OCI-LY7 (cell line): ENCODE measurements at regions not wholly inside any gene's neighbourhood (a gene's known extent, or its start where the extent isn't known, plus 50 kb on each side); places are given as distances from the start of the nearest gene placed in this dataset.

Experiments used
- BruUV-seq: library from RNA; stranded (reverse); fragments of 400-500 nt; replicated peaks from 2 replicates; lab custom pipeline; 2021; lab: Mats Ljungman, UMichigan
- CTCF ChIA-PET: fragments of 300-600 bp; sonication (Branson Sonifier 250); formaldehyde crosslinking; loops from one replicate; lab custom pipeline; 2022; ENCODE audit warnings: antibody characterized with exemption; ENCODE audit not compliant: unreplicated experiment; lab: Charles Lee
- POLR2A ChIA-PET: fragments of 300-600 bp; sonication (Branson Sonifier 250); formaldehyde crosslinking; loops from one replicate; lab custom pipeline; 2022; ENCODE audit warnings: antibody characterized with exemption; lab: Charles Lee
- DNase-seq: peaks from one replicate; pipeline ENCODE4 v3.0.0-alpha.2; 2015; ENCODE audit warnings: low spot score
- H2AFZ ChIP-seq: fragments of 200-600 bp; sonication (generic), shearing (Covaris generic); 2 replicates; pipeline ENCODE4 v1.6.1; 2014; ENCODE audit warnings: mild to moderate bottlenecking, antibody characterized with exemption, low read length, moderate library complexity
- H3K27ac ChIP-seq: fragments of 200-600 bp; sonication (generic); 2 replicates; pipeline ENCODE4 v1.5.1; 2014; ENCODE audit warnings: mixed run types, low read depth, mild to moderate bottlenecking, moderate library complexity, low read length, inconsistent platforms; ENCODE audit not compliant: poor library complexity, severe bottlenecking
- H3K36me3 ChIP-seq: fragments of 200-600 bp; sonication (generic); 2 replicates; pipeline ENCODE4 v1.6.1; 2014; ENCODE audit warnings: mild to moderate bottlenecking, antibody characterized with exemption, low read length, moderate library complexity, mixed read lengths; ENCODE audit not compliant: insufficient read depth
- H3K4me1 ChIP-seq: fragments of 200-600 bp; sonication (generic); 2 replicates; pipeline ENCODE4 v1.5.1; 2014; ENCODE audit warnings: mild to moderate bottlenecking, low read length; ENCODE audit not compliant: insufficient read depth, poor library complexity, severe bottlenecking
- H3K4me2 ChIP-seq: fragments of 200-600 bp; sonication (generic); 2 replicates; pipeline ENCODE4 v1.6.1; 2014; ENCODE audit warnings: mild to moderate bottlenecking, low read length
- H3K4me3 ChIP-seq: fragments of 200-600 bp; sonication (generic); 2 replicates; pipeline ENCODE4 v1.5.1; 2014; ENCODE audit warnings: mild to moderate bottlenecking, low read depth, low read length; ENCODE audit not compliant: poor library complexity, severe bottlenecking
- H3K79me2 ChIP-seq: fragments of 200-600 bp; sonication (generic); 2 replicates; pipeline ENCODE4 v1.6.1; 2016; ENCODE audit warnings: low read depth, mild to moderate bottlenecking, low read length, moderate library complexity, mixed read lengths; ENCODE audit not compliant: insufficient read depth
- H3K9me2 ChIP-seq: fragments of 200-600 bp; sonication (generic); 2 replicates; pipeline ENCODE4 v1.6.1; 2016; ENCODE audit warnings: mild to moderate bottlenecking, low read length, mixed read lengths; ENCODE audit not compliant: insufficient read depth
- H3K9me3 ChIP-seq: fragments of 200-600 bp; sonication (generic); 2 replicates; pipeline ENCODE4 v1.6.1; 2014; ENCODE audit warnings: mild to moderate bottlenecking, mixed run types, low read length, mixed read lengths
- H4K20me1 ChIP-seq: fragments of 200-600 bp; sonication (generic); 2 replicates; pipeline ENCODE4 v1.6.1; 2014; ENCODE audit warnings: mild to moderate bottlenecking, antibody characterized with exemption, low read length, moderate library complexity, mixed read lengths; ENCODE audit not compliant: insufficient read depth
- EZH2phosphoT487 ChIP-seq: fragments of 200-600 bp; sonication (generic); IDR thresholded peaks from 2 replicates; pipeline ENCODE4 v1.6.1; 2018; ENCODE audit warnings: low read depth, borderline replicate concordance, mild to moderate bottlenecking, mixed run types, antibody characterized with exemption, low read length, moderate library complexity, mixed read lengths
- intact Hi-C: fragments of 100-400 bp; cut with micrococcal nuclease; formaldehyde crosslinking; loops from one replicate; pipeline ENCODE4 v1.10.0; 2022; ENCODE audit not compliant: unreplicated experiment
- TF ChIP-seq, protein P1 (sequence below): fragments of 200-600 bp; sonication (generic); conservative IDR thresholded peaks from 2 replicates; pipeline ENCODE4 v1.5.1; 2014; ENCODE audit warnings: mild to moderate bottlenecking, antibody characterized with exemption, low read length, moderate library complexity, mixed read lengths

DNA sequence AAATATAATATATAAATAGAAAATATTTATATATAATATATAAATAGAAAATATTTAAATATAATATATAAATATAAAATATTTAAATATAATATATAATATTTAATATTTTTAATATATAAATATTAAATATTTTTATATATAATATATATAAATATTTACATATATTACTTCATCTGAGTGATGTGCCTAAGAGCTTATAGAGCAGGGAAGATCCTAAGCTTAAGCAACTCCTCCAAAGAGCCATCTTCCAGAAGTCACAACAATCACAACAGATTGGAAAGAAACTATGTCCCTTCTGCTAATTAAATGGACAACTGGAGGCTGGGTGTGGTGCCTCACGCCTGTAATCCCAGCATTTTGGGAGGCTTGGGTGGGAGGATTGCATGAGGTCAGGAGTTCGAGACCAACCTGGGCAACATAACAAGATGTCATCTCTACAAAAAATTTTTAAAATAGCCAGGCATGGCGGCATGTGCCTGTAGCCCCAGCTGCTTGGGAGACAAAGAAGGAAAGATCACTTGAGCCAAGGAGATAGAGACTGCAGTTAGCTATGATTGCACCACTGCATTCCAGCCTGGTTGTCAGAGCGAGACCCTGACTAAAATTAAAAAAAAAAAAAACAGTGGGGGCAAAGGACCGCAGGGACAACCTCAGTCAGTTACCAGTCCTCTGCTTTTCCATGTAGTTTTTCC lies 198.7 kb downstream of the SKIDA1 start:
- H3K9me3 ChIP-seq, result no peaks in the 10 kb centered on the region
- ChIA-PET POLR2A (interaction anchor here (0.6 to 0.7 kb wide), 4 partner anchors 72 to 1537 kb away, joined by 3 read pairs; no protein-coding TSS in a partner anchor), CTCF (no interaction called here)
- TF ChIP-seq, protein P1, sequence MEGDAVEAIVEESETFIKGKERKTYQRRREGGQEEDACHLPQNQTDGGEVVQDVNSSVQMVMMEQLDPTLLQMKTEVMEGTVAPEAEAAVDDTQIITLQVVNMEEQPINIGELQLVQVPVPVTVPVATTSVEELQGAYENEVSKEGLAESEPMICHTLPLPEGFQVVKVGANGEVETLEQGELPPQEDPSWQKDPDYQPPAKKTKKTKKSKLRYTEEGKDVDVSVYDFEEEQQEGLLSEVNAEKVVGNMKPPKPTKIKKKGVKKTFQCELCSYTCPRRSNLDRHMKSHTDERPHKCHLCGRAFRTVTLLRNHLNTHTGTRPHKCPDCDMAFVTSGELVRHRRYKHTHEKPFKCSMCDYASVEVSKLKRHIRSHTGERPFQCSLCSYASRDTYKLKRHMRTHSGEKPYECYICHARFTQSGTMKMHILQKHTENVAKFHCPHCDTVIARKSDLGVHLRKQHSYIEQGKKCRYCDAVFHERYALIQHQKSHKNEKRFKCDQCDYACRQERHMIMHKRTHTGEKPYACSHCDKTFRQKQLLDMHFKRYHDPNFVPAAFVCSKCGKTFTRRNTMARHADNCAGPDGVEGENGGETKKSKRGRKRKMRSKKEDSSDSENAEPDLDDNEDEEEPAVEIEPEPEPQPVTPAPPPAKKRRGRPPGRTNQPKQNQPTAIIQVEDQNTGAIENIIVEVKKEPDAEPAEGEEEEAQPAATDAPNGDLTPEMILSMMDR, result no peak
- no peak for TF ChIP-seq EZH2phosphoT487
- H3K9me2 ChIP-seq, result no peaks in the 10 kb centered on the region
- no peaks in the 10 kb centered on the region for H3K4me1 ChIP-seq
- no peak overlapping the region for H3K27ac ChIP-seq
- H3K4me3 ChIP-seq, result no peak overlapping the region
- no peaks in the 10 kb centered on the region for H3K79me2 ChIP-seq
- no peaks in the 10 kb centered on the region for H4K20me1 ChIP-seq
- no peak overlapping the region for H3K4me2 ChIP-seq
- no TSS peak for BruUV-seq
- no peak overlapping the region for H2AFZ ChIP-seq
- H3K36me3 ChIP-seq, result no peaks in the 10 kb centered on the region
- no peak for DNase-seq
- intact Hi-C loops, result no loop called here

- POLR2A ChIA-PET, result interaction anchor here (0.6 to 1.0 kb wide), 3 partner anchors 27 to 153 kb away, joined by 3 to 5 read pairs (median 3); no protein-coding TSS in a partner anchor
- H3K9me2 ChIP-seq, result no peaks in the 10 kb centered on the region
- H3K4me2 ChIP-seq, result 0 out of 2 replicates have a peak overlapping the region, but pooled peaks have one; percentile 12
- no peaks in the 10 kb centered on the region for H3K36me3 ChIP-seq
- H3K4me1 ChIP-seq, result peaks cover 24% of the 10 kb centered on the region
- DNase-seq, result no peak
- no peak overlapping the region for H3K27ac ChIP-seq
- TF ChIP-seq, protein P1, result no peak
- no peak for TF ChIP-seq EZH2phosphoT487
- no peaks in the 10 kb centered on the region for H3K79me2 ChIP-seq
- H4K20me1 ChIP-seq, result no peaks in the 10 kb centered on the region
- CTCF ChIA-PET, result no interaction called here
- H3K4me3 ChIP-seq, result no peak overlapping the region
- intact Hi-C loops, result no loop called here
- no peaks in the 10 kb centered on the region for H3K9me3 ChIP-seq
- no peak overlapping the region for H2AFZ ChIP-seq
- no TSS peak for BruUV-seq
Observed at GRCh38 chr10:21318540-21319167, 206.8 kb downstream of the SKIDA1 start.

DNA sequence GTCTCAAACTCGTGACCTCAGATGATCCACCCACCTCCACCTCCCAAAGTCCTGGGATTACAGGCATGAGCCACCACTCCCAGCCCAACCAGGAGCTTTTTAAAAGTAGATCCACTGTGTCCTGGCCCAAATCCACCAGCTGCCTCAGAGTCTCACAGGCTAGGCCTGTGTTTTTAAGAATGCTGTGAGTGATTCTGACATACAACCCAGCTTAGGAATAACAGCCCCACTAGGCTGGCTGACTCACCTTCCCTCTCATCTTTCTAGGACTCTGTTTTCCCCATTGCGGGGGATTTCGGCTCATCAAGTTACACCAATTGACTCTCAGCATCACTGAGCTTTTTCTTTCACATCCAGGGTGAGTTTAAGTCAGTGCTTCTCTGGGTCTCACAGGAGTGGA lies 207.6 kb downstream of the SKIDA1 start:
- TF ChIP-seq, protein P1, result no peak
- no peak for TF ChIP-seq EZH2phosphoT487
- H2AFZ ChIP-seq, result no peak overlapping the region
- CTCF ChIA-PET, result no interaction called here

More for the DNA sequence above, 207.6 kb downstream of the SKIDA1 start:
- intact Hi-C loops, result no loop called here
- no peaks in the 10 kb centered on the region for H4K20me1 ChIP-seq
- no peaks in the 10 kb centered on the region for H3K9me3 ChIP-seq
- no peaks in the 10 kb centered on the region for H3K9me2 ChIP-seq
- H3K27ac ChIP-seq, result no peak overlapping the region
- peaks cover 25% of the 10 kb centered on the region for H3K4me1 ChIP-seq
- no peak for DNase-seq
- BruUV-seq, result no TSS peak
- H3K79me2 ChIP-seq, result no peaks in the 10 kb centered on the region
- H3K4me3 ChIP-seq, result no peak overlapping the region
- POLR2A ChIA-PET, result interaction anchor here (0.5 to 1.0 kb wide), 7 partner anchors 27 to 1897 kb away, joined by 3 to 6 read pairs (median 3); no protein-coding TSS in a partner anchor
- no peak overlapping the region for H3K4me2 ChIP-seq
- H3K36me3 ChIP-seq, result no peaks in the 10 kb centered on the region
